Common myeloid progenitor, CD34-positive (primary cell): ENCODE measurements at regions not wholly inside any gene's neighbourhood (a gene's known extent, or its start where the extent isn't known, plus 50 kb on each side); places are given as distances from the start of the nearest gene placed in this dataset.
"Not testable (repeated sequence)": the region's sequence is repeated elsewhere in the genome, so short reads cannot be mapped to it uniquely, and the experiment has no call there.

Experiments
- CTCF ChIA-PET: fragments of 350-600 bp; sonication (Branson Sonifier 250); formaldehyde crosslinking; loops from one replicate; lab custom pipeline; 2021; ENCODE audit warnings: antibody characterized with exemption; lab: Charles Lee
- POLR2A ChIA-PET: fragments of 350-600 bp; sonication (Branson Sonifier 250); formaldehyde crosslinking; loops from one replicate; lab custom pipeline; 2021; ENCODE audit warnings: antibody characterized with exemption; lab: Charles Lee
- DNase-seq, 3 donors: peaks; one replicate each; pipeline versions ENCODE4 v3.0.0 to v3.0.0-alpha.2; 2013
- H3K27ac ChIP-seq, 2 experiments: 1 replicate in 1 of 2; 2 replicates in 1 of 2; pipeline ENCODE4 v1.7.0; 2013; ENCODE audit warnings: inconsistent platforms in 2 of 2, low read length in 2 of 2, mild to moderate bottlenecking in 2 of 2, low read depth in 1 of 2, moderate library complexity in 1 of 2; ENCODE audit not compliant: severe bottlenecking in 2 of 2, insufficient read depth in 1 of 2, poor library complexity in 1 of 2
- H3K27me3 ChIP-seq, 5 experiments: replicated peaks in 2 of 5; 1 replicate in 3 of 5; 2 replicates in 2 of 5; pipeline versions ENCODE4 v1.6.1 to v1.7.0; 2013; ENCODE audit warnings: low read length in 4 of 5, mild to moderate bottlenecking in 2 of 5, moderate library complexity in 2 of 5, inconsistent platforms in 1 of 5; ENCODE audit not compliant: insufficient read depth in 5 of 5, control insufficient read depth in 4 of 5
- H3K36me3 ChIP-seq, 4 experiments: 1 replicate in 2 of 4; 2 replicates in 2 of 4; pipeline versions ENCODE4 v1.6.1 to v1.7.0; 2013; ENCODE audit warnings: low read length in 3 of 4, control low read depth in 1 of 4, mild to moderate bottlenecking in 1 of 4; ENCODE audit not compliant: control insufficient read depth in 4 of 4, insufficient read depth in 4 of 4
- H3K4me1 ChIP-seq, 4 experiments: 1 replicate in 3 of 4; 2 replicates in 1 of 4; pipeline versions ENCODE4 v1.6.1 to v1.7.1; 2013; ENCODE audit warnings: low read length in 3 of 4, mild to moderate bottlenecking in 3 of 4, control low read depth in 1 of 4, inconsistent platforms in 1 of 4, moderate library complexity in 1 of 4; ENCODE audit not compliant: control insufficient read depth in 4 of 4, insufficient read depth in 4 of 4; ENCODE audit errors: control extremely low read depth in 1 of 4
- H3K4me3 ChIP-seq, 7 experiments: 1 replicate in 4 of 7; 2 replicates in 3 of 7; pipeline versions ENCODE4 v1.5.1 to v1.7.0; 2013; ENCODE audit warnings: mild to moderate bottlenecking in 7 of 7, low read length in 6 of 7, moderate library complexity in 6 of 7, inconsistent platforms in 2 of 7, low read depth in 2 of 7, control low read depth in 1 of 7; ENCODE audit not compliant: insufficient read depth in 4 of 7, control insufficient read depth in 1 of 7; ENCODE audit errors: extremely low read depth in 1 of 7
- H3K9me3 ChIP-seq, 5 experiments: 1 replicate in 4 of 5; 2 replicates in 1 of 5; pipeline versions ENCODE4 v1.6.1 to v1.7.1; 2013; ENCODE audit warnings: low read length in 4 of 5, mild to moderate bottlenecking in 2 of 5, inconsistent platforms in 1 of 5, low read depth in 1 of 5, moderate library complexity in 1 of 5; ENCODE audit not compliant: control insufficient read depth in 4 of 5, insufficient read depth in 2 of 5; ENCODE audit errors: control extremely low read depth in 1 of 5
- WGBS: methylation state at CpG from one replicate; pipeline ENCODE4 v1.1.5; 2013; ENCODE audit not compliant: insufficient coverage; 5-methylcytosine and 5-hydroxymethylcytosine counted together

GRCh38 chr14:53252141-53252540, 99.0 kb upstream of the DDHD1 start:
- Histone ChIP-seq H3K36me3 (no peaks in the 10 kb centered on the region), H3K27ac (no peak overlapping the region), H3K27me3 (no peaks in the 10 kb centered on the region), H3K9me3 (peaks cover 0 to 17% (median 3%) of the 10 kb centered on the region in 5 experiments), H3K4me3 (no peak overlapping the region), H3K4me1 (no peaks in the 10 kb centered on the region)
- POLR2A ChIA-PET: no interaction called here
- CTCF ChIA-PET: no interaction called here
- no peak for DNase-seq
- 100% methylated on average over 1 of the region's 1 CpG for WGBS

- H3K4me1 ChIP-seq: no peaks in the 10 kb centered on the region
- H3K27me3 ChIP-seq: no peaks in the 10 kb centered on the region
- CTCF ChIA-PET: no interaction called here
- no CpG with 5 or more reads among the region's 1 CpG for WGBS
- no peak overlapping the region for H3K27ac ChIP-seq
- POLR2A ChIA-PET: interaction anchor here (0.8 kb wide), 1 partner anchor 1188 kb away, joined by 3 read pairs; no protein-coding TSS in a partner anchor
- no peak for DNase-seq
- no peaks in the 10 kb centered on the region for H3K36me3 ChIP-seq
- H3K4me3 ChIP-seq: no peak overlapping the region
- H3K9me3 ChIP-seq: peaks cover 0 to 6% (median 0%) of the 10 kb centered on the region in 5 experiments
Measured at GRCh38 chr14:53249059-53249458, 95.9 kb upstream of the DDHD1 start.

GRCh38 chr14:53247596-53248370, 94.7 kb upstream of the DDHD1 start:
- no peak overlapping the region for H3K4me3 ChIP-seq
- H3K36me3 ChIP-seq: no peaks in the 10 kb centered on the region
- peaks cover 0 to 8% (median 2%) of the 10 kb centered on the region in 5 experiments for H3K9me3 ChIP-seq
- ChIA-PET CTCF (no interaction called here), POLR2A (interaction anchor here (0.7 kb wide), 1 partner anchor 10 kb away, joined by 3 read pairs; no protein-coding TSS in a partner anchor)
- DNase-seq: no peak
- no peaks in the 10 kb centered on the region for H3K4me1 ChIP-seq
- 92% methylated on average over 4 of the region's 4 CpGs for WGBS
- H3K27me3 ChIP-seq: no peaks in the 10 kb centered on the region
- H3K27ac ChIP-seq: no peak overlapping the region

- H3K36me3 ChIP-seq, H3K27ac ChIP-seq, H3K4me3 ChIP-seq, DNase-seq, CTCF ChIA-PET, H3K27me3 ChIP-seq, POLR2A ChIA-PET, H3K4me1 ChIP-seq: not testable (repeated sequence)
- WGBS: 100% methylated on average over 2 of the region's 3 CpGs
- H3K9me3 ChIP-seq: peaks cover 2 to 12% (median 4%) of the 10 kb centered on the region in 5 experiments
Measured at GRCh38 chr14:53242898-53243297, 89.8 kb upstream of the DDHD1 start.

- Histone ChIP-seq H3K27me3 (no peaks in the 10 kb centered on the region), H3K4me3 (no peak overlapping the region), H3K9me3 (peaks cover 0 to 7% (median 3%) of the 10 kb centered on the region in 5 experiments), H3K4me1 (peaks cover 0 to 9% (median 2%) of the 10 kb centered on the region in 4 experiments), H3K36me3 (no peaks in the 10 kb centered on the region), H3K27ac (no peak overlapping the region)
- WGBS: 17% methylated on average over 1 of the region's 1 CpG
- POLR2A ChIA-PET: no interaction called here
- DNase-seq: peak in 2 of 3 donors; percentile 32 to 52
- CTCF ChIA-PET: no interaction called here
Measured at GRCh38 chr14:53237488-53237887, 84.4 kb upstream of the DDHD1 start.

- Histone ChIP-seq H3K4me1 (peaks cover 0 to 9% (median 2%) of the 10 kb centered on the region in 4 experiments), H3K4me3 (no peak overlapping the region), H3K36me3 (no peaks in the 10 kb centered on the region), H3K27ac (no peak overlapping the region), H3K27me3 (no peaks in the 10 kb centered on the region), H3K9me3 (peaks cover 0 to 6% (median 0%) of the 10 kb centered on the region in 5 experiments)
- DNase-seq: no peak
- 100% methylated on average over 3 of the region's 3 CpGs for WGBS
- POLR2A ChIA-PET: interaction anchor here (0.6 kb wide), 1 partner anchor 49 kb away, joined by 5 read pairs; no protein-coding TSS in a partner anchor
- CTCF ChIA-PET: no interaction called here
Measured at GRCh38 chr14:53236708-53237107, 83.6 kb upstream of the DDHD1 start.

- CTCF ChIA-PET: interaction anchor here (0.6 to 1.0 kb wide), 2 partner anchors 14 to 20 kb away, joined by 3 read pairs; no protein-coding TSS in a partner anchor
Measured at GRCh38 chr14:53231171-53231570, 78.0 kb upstream of the DDHD1 start.

More at GRCh38 chr14:53231171-53231570, 78.0 kb upstream of the DDHD1 start:
- Histone ChIP-seq H3K4me1 (no peaks in the 10 kb centered on the region), H3K4me3 (no peak overlapping the region), H3K27ac (no peak overlapping the region), H3K9me3 (peaks cover 3 to 5% (median 3%) of the 10 kb centered on the region in 5 experiments), H3K27me3 (no peaks in the 10 kb centered on the region), H3K36me3 (no peaks in the 10 kb centered on the region)
- no peak for DNase-seq
- POLR2A ChIA-PET: no interaction called here
- 61% methylated on average over 3 of the region's 3 CpGs for WGBS
